HepG2 (cell line): ENCODE measurements at regions not wholly inside any gene's neighbourhood (a gene's known extent, or its start where the extent isn't known, plus 50 kb on each side); places are given as distances from the start of the nearest gene placed in this dataset.

ENCODE experiments used
- ATAC-seq: fragments of 200-7000 bp; cut with Tn5 transposase; 3 replicates; pipeline ENCODE4 v1.9.1; 2020; ENCODE audit warnings: mild to moderate bottlenecking, moderate library complexity
- BruUV-seq: library from RNA; stranded (reverse); fragments of 400-500 nt; replicated peaks from 2 replicates; lab custom pipeline; 2021; lab: Mats Ljungman, UMichigan
- CTCF ChIA-PET: fragments of 300-600 bp; formaldehyde crosslinking; extraction: SDS; loops from one replicate; lab custom pipeline; 2021; ENCODE audit warnings: low total read pairs, inconsistent platforms, low intra/inter-chr PET ratio; lab: Yijun Ruan, JAX
- POLR2A ChIA-PET: fragments of 350-600 bp; sonication (Branson Sonifier 250); formaldehyde crosslinking; loops from one replicate; lab custom pipeline; 2020; ENCODE audit warnings: antibody characterized with exemption, inconsistent platforms; lab: Yijun Ruan, JAX
- DNase-seq: peaks from one replicate; pipeline ENCODE4 v3.0.0-alpha.2; 2015; ENCODE audit warnings: low spot score
- FAIRE-seq: peaks from 3 replicates; lab custom pipeline; 2011; peaks lifted over from hg19 to GRCh38; lab: Jason Lieb, UNC
- H2AFZ ChIP-seq: one replicate; pipeline ENCODE4 v1.6.1; 2011; ENCODE audit warnings: low read length, inconsistent platforms
- H3K27ac ChIP-seq: fragments of 300-600 bp; 3 replicates; pipeline ENCODE4 v1.8.0; 2011; ENCODE audit warnings: mixed run types, mild to moderate bottlenecking, mixed read lengths, low read length, inconsistent platforms; ENCODE audit not compliant: insufficient read depth; ENCODE audit errors: extremely low read length
- H3K27me3 ChIP-seq, 2 experiments: fragments of 200-600 bp in 1 of 2; 2 replicates in 1 of 2; 3 replicates in 1 of 2; pipeline versions ENCODE4 v1.6.0 to v1.8.0; 2011; ENCODE audit warnings: low read length in 2 of 2, mild to moderate bottlenecking in 2 of 2, moderate library complexity in 2 of 2, inconsistent platforms in 1 of 2; ENCODE audit not compliant: insufficient read depth in 2 of 2, control insufficient read depth in 1 of 2
- H3K36me3 ChIP-seq, 2 experiments: fragments of 200-600 bp in 1 of 2; replicated peaks in 1 of 2; 2 replicates in 1 of 2; 3 replicates in 1 of 2; pipeline versions ENCODE4 v1.5.1 to v1.8.0; 2011; ENCODE audit warnings: low read length in 2 of 2, inconsistent platforms in 1 of 2; ENCODE audit not compliant: insufficient read depth in 2 of 2, control insufficient read depth in 1 of 2
- H3K4me1 ChIP-seq: 2 replicates; pipeline ENCODE4 v1.5.1; 2012; ENCODE audit warnings: low read length, inconsistent platforms; ENCODE audit not compliant: insufficient read depth
- H3K4me2 ChIP-seq: 2 replicates; pipeline ENCODE4 v1.6.0; 2011; ENCODE audit warnings: low read depth, low read length, inconsistent platforms
- H3K4me3 ChIP-seq, 3 experiments: fragments of 200-600 bp in 1 of 3; sonication (generic), shearing (Covaris generic) in 1 of 3; replicated peaks in 1 of 3; 2 replicates each; pipeline ENCODE4 v1.5.1; 2011 to 2016; ENCODE audit warnings: low read length in 3 of 3, inconsistent platforms in 2 of 3, low read depth in 2 of 3, mild to moderate bottlenecking in 2 of 3, control low read depth in 1 of 3, mixed read lengths in 1 of 3; ENCODE audit not compliant: insufficient read depth in 1 of 3
- H3K79me2 ChIP-seq: one replicate; pipeline ENCODE4 v1.6.1; 2011; ENCODE audit warnings: low read length, inconsistent platforms; ENCODE audit not compliant: insufficient read depth
- H3K9ac ChIP-seq: 2 replicates; pipeline ENCODE4 v1.6.0; 2011; ENCODE audit warnings: mild to moderate bottlenecking, low read depth, low read length, inconsistent platforms; ENCODE audit not compliant: insufficient read depth
- H3K9me3 ChIP-seq: 2 replicates; pipeline ENCODE4 v1.5.1; 2012; ENCODE audit warnings: mild to moderate bottlenecking, low read length
- H4K20me1 ChIP-seq: 2 replicates; pipeline ENCODE4 v1.6.0; 2011; ENCODE audit warnings: inconsistent platforms, mild to moderate bottlenecking, low read length, moderate library complexity; ENCODE audit not compliant: insufficient read depth
- HMG20A ChIP-seq: IDR thresholded peaks from 2 replicates; pipeline ENCODE4 v1.6.1; 2016; ENCODE audit warnings: borderline replicate concordance
- HMGA1 ChIP-seq: sonication (generic); formaldehyde crosslinking; conservative IDR thresholded peaks from 2 replicates; pipeline ENCODE4 v1.4.0; 2020; ENCODE audit warnings: missing genetic modification reagents
- SMARCE1 ChIP-seq: fragments of 450-650 bp; IDR thresholded peaks from 2 replicates; pipeline ENCODE4 v1.6.1; 2017; ENCODE audit warnings: borderline replicate concordance
- ZBTB20 ChIP-seq: sonication (generic); formaldehyde crosslinking; IDR thresholded peaks from 2 replicates; pipeline ENCODE4 v1.8.1; 2023; ENCODE audit warnings: missing genetic modification reagents, low read depth, mild to moderate bottlenecking, borderline replicate concordance
- ZNF660 ChIP-seq: sonication (generic); formaldehyde crosslinking; IDR thresholded peaks from 2 replicates; pipeline ENCODE4 v1.5.1; 2020; ENCODE audit warnings: mild to moderate bottlenecking, low read depth, missing genetic modification reagents, borderline replicate concordance
- WGBS: methylation state at CpG from one replicate; pipeline ENCODE4 v1.1.6; 2017; ENCODE audit warnings: low lambda C conversion rate; 5-methylcytosine and 5-hydroxymethylcytosine counted together
- in situ Hi-C: cut with HindIII; loops from 2 replicates; pipeline ENCODE4 v1.10.0; 2017; ENCODE audit warnings: low pct_unique_long_range_greater_than_20kb; ENCODE audit not compliant: extremely low pct_ligation_motif_present
- intact Hi-C: fragments of 100-400 bp; cut with micrococcal nuclease; formaldehyde crosslinking; loops from one replicate; pipeline ENCODE4 v1.10.0; 2022; ENCODE audit not compliant: unreplicated experiment
- TF ChIP-seq, protein P1 (sequence below): sonication (generic); formaldehyde crosslinking; IDR thresholded peaks from 2 replicates; pipeline ENCODE4 v1.5.0; 2020; ENCODE audit warnings: mild to moderate bottlenecking, low read depth, missing genetic modification reagents, borderline replicate concordance
- TF ChIP-seq, protein P2 (sequence below): sonication (generic); formaldehyde crosslinking; IDR thresholded peaks from 2 replicates; pipeline ENCODE4 v1.4.0; 2020; ENCODE audit warnings: missing genetic modification reagents; ENCODE audit errors: not compliant biosample characterization
- TF ChIP-seq, protein P3 (sequence below): IDR thresholded peaks from 2 replicates; pipeline ENCODE4 v1.6.1; 2016; ENCODE audit warnings: missing genetic modification reagents, missing compliant biosample characterization
- TF ChIP-seq, protein P4 (sequence below): sonication (generic); formaldehyde crosslinking; IDR thresholded peaks from 2 replicates; pipeline ENCODE4 v1.8.0; 2022; ENCODE audit warnings: mild to moderate bottlenecking, missing genetic modification reagents, borderline replicate concordance

DNA sequence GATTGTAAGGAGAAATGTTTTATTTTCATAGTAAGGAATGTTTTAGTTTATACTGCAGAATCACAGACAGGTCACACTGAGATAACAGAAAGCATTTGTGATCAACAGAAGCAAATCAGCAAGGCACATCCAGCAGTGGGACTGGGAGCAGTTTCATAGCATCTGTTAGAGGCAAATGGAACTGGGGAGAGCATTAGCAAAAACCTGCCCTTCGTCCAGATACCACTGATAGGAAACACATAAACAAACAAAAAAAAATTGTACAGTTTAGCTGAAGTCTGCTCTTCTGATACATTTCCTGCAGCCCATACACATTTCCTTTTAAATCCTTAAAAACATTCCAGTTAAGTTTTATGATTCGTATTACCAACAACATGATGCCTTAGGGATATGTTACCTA lies 374.3 kb downstream of the PCDH7 start (continued):
- TF ChIP-seq, protein P1, sequence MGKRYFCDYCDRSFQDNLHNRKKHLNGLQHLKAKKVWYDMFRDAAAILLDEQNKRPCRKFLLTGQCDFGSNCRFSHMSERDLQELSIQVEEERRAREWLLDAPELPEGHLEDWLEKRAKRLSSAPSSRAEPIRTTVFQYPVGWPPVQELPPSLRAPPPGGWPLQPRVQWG (CRISPR knock-in tag), result no peak
- TF ChIP-seq ZNF660 (CRISPR knock-in tag) (no peak), HMGA1 (CRISPR knock-in tag) (no peak), HMG20A (CRISPR knock-in tag) (no peak)
- TF ChIP-seq, all 625 proteins: peak for 0

DNA sequence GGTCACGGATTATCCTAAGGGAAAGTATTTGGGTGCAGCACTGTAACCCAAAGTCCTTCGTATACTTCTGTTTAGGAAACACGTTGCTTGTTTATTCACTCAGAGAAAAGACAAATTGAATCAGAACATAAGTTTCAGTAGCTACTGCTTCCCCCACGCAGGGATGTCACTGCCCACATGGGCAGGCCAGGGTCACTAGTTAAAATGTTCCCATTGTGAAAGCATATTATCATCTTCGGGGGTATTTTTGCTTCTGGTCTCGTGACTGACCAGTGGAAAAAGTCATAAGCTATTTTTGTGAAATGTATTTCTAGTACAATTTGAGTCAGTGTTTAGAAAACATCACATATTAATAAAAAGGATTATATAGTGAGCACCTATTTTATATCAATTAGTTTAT lies 377.8 kb downstream of the PCDH7 start:
- in situ Hi-C loops (no loop called here), intact Hi-C loops (no loop called here)
- no peak for FAIRE-seq
- Histone ChIP-seq H3K9ac (no peak overlapping the region), H3K9me3 (no peaks in the 10 kb centered on the region), H3K4me3 (no peak overlapping the region), H3K27ac (no peak overlapping the region), H2AFZ (no peak overlapping the region), H3K27me3 (no peaks in the 10 kb centered on the region), H3K4me2 (no peak overlapping the region), H3K4me1 (no peaks in the 10 kb centered on the region), H3K79me2 (no peaks in the 10 kb centered on the region), H4K20me1 (no peaks in the 10 kb centered on the region), H3K36me3 (no peaks in the 10 kb centered on the region)
- DNase-seq, result no peak
- CTCF ChIA-PET, result no interaction called here
- TF ChIP-seq, protein P2, sequence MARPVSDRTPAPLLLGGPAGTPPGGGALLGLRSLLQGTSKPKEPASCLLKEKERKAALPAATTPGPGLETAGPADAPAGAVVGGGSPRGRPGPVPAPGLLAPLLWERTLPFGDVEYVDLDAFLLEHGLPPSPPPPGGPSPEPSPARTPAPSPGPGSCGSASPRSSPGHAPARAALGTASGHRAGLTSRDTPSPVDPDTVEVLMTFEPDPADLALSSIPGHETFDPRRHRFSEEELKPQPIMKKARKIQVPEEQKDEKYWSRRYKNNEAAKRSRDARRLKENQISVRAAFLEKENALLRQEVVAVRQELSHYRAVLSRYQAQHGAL (CRISPR knock-in tag), result no peak
- no peak for TF ChIP-seq ZBTB20 (CRISPR knock-in tag)
- TF ChIP-seq, protein P3, sequence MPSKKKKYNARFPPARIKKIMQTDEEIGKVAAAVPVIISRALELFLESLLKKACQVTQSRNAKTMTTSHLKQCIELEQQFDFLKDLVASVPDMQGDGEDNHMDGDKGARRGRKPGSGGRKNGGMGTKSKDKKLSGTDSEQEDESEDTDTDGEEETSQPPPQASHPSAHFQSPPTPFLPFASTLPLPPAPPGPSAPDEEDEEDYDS (CRISPR knock-in tag), result no peak
- TF ChIP-seq, protein P4, sequence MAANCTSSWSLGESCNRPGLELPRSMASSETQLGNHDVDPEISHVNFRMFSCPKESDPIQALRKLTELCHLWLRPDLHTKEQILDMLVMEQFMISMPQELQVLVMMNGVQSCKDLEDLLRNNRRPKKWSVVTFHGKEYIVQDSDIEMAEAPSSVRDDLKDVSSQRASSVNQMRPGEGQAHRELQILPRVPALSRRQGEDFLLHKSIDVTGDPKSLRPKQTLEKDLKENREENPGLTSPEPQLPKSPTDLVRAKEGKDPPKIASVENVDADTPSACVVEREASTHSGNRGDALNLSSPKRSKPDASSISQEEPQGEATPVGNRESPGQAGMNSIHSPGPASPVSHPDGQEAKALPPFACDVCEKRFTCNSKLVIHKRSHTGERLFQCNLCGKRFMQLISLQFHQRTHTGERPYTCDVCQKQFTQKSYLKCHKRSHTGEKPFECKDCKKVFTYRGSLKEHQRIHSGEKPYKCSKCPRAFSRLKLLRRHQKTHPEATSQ (CRISPR knock-in tag), result no peak
- TF ChIP-seq SMARCE1, result no peak
- POLR2A ChIA-PET, result no interaction called here
- WGBS, result 2% methylated on average over 5 of the region's 6 CpGs
- BruUV-seq, result no TSS peak
- ATAC-seq, result no peak
